Tibial nerve (tissue), 4 donors: ENCODE measurements at regions not wholly inside any gene's neighbourhood (a gene's known extent, or its start where the extent isn't known, plus 50 kb on each side); places are given as distances from the start of the nearest gene placed in this dataset.

Source experiments
- DNase-seq, 2 donors: peaks; one replicate each; pipeline ENCODE4 v3.0.0-alpha.2; 2019; ENCODE audit warnings: low spot score in 2 of 2
- H3K27ac ChIP-seq, 4 donors: fragments of 200-600 bp; sonication (generic) in 3 of 4; one replicate each; pipeline ENCODE4 v1.5.1; 2017 to 2019; ENCODE audit warnings: mild to moderate bottlenecking in 1 of 4
- H3K27me3 ChIP-seq, 2 donors: fragments of 200-600 bp; sonication (generic) in 1 of 2; one replicate each; pipeline versions ENCODE4 v1.5.1 to v1.6.0; 2017 to 2019
- H3K36me3 ChIP-seq, 3 donors: fragments of 200-600 bp; sonication (generic); one replicate each; pipeline ENCODE4 v1.5.1; 2018 to 2019
- H3K4me1 ChIP-seq, 4 donors: fragments of 200-600 bp; sonication (generic) in 3 of 4; one replicate each; pipeline ENCODE4 v1.5.1; 2017 to 2019
- H3K4me3 ChIP-seq, 4 donors: fragments of 200-600 bp; sonication (generic) in 3 of 4; one replicate each; pipeline ENCODE4 v1.5.1; 2017 to 2019; ENCODE audit warnings: mild to moderate bottlenecking in 1 of 4, moderate library complexity in 1 of 4
- H3K9me3 ChIP-seq, 4 donors: fragments of 200-600 bp; sonication (generic) in 3 of 4; one replicate each; pipeline ENCODE4 v1.5.1; 2017 to 2019
- EP300 ChIP-seq, 2 donors: sonication (generic); formaldehyde crosslinking; IDR thresholded peaks; one replicate each; pipeline ENCODE4 v1.6.1; 2017; ENCODE audit warnings: antibody characterized with exemption in 2 of 2, mild to moderate bottlenecking in 1 of 2
- POLR2A ChIP-seq, 2 donors: fragments of 450-650 bp; IDR thresholded peaks; one replicate each; pipeline ENCODE4 v1.6.1; 2017; ENCODE audit warnings: antibody characterized with exemption in 2 of 2, mild to moderate bottlenecking in 2 of 2, moderate library complexity in 2 of 2
- WGBS, 2 donors: methylation state at CpG; one replicate each; pipeline ENCODE4 v1.1.5; 2018; 5-methylcytosine and 5-hydroxymethylcytosine counted together
- TF ChIP-seq, protein P1 (sequence below), 5 experiments: fragments of 200-600 bp in 3 of 5; fragments of 450-650 bp in 2 of 5; sonication (generic) in 3 of 5; IDR thresholded peaks; one replicate each; pipeline ENCODE4 v1.5.1; 2016 to 2019; ENCODE audit warnings: antibody characterized with exemption in 5 of 5, mild to moderate bottlenecking in 3 of 5, moderate library complexity in 2 of 5

DNA sequence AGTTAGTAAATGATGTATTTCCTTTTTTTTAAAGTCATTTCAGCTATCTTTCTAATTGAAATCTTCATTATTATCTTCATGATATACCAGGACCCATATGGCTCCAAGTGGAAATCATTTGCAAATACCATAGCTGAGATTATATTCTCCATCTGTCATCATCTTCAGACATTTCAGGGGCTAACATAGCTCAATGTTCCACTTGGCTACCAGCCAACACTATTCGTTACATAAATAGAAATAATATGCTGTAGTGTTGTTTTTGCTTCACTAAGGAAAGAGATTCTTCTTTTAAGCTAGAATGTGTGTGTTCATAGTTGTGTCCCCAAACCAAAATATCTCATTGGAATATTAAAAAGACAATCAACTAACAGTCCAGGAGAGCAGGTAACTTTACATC, 225.1 kb downstream of the DIO2 start:
- no peak for TF ChIP-seq POLR2A (IDR thresholded peaks at IDR 0.05)
- TF ChIP-seq, protein P1, sequence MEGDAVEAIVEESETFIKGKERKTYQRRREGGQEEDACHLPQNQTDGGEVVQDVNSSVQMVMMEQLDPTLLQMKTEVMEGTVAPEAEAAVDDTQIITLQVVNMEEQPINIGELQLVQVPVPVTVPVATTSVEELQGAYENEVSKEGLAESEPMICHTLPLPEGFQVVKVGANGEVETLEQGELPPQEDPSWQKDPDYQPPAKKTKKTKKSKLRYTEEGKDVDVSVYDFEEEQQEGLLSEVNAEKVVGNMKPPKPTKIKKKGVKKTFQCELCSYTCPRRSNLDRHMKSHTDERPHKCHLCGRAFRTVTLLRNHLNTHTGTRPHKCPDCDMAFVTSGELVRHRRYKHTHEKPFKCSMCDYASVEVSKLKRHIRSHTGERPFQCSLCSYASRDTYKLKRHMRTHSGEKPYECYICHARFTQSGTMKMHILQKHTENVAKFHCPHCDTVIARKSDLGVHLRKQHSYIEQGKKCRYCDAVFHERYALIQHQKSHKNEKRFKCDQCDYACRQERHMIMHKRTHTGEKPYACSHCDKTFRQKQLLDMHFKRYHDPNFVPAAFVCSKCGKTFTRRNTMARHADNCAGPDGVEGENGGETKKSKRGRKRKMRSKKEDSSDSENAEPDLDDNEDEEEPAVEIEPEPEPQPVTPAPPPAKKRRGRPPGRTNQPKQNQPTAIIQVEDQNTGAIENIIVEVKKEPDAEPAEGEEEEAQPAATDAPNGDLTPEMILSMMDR (IDR thresholded peaks at IDR 0.05), result no peak
- no peak for TF ChIP-seq EP300 (IDR thresholded peaks at IDR 0.05)
- Histone ChIP-seq H3K36me3 (no peaks in the 10 kb centered on the region), H3K4me1 (no peaks in the 10 kb centered on the region), H3K27ac (no peak overlapping the region), H3K9me3 (peaks cover 0 to 4% (median 0%) of the 10 kb centered on the region in 4 donors), H3K27me3 (no peaks in the 10 kb centered on the region), H3K4me3 (no peak overlapping the region)
- WGBS, 2 donors, result 41 to 52% methylated on average over 1 of the region's 1 CpG
- no peak for DNase-seq

DNA sequence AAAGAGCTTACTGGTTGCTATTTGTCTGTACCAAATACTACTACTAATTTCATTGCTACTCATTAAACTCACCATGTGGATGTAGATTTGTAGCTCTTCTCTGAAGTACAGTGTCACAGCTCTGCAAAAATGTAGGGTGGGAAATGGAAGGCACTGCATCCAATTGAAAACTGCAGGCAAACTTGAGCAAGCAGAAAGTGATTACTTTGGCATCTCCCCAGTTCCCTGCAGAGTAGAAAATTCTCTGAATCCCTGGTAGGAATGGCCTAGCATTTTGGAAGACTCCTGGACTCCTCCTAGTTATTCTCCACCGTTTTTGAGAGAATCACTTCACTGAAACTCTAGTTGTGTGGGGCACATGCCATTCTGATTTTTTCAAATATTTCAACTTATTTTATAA, 239.1 kb downstream of the DIO2 start:
- Histone ChIP-seq H3K27ac (no peak overlapping the region), H3K9me3 (no peaks in the 10 kb centered on the region), H3K4me1 (no peaks in the 10 kb centered on the region), H3K27me3 (no peaks in the 10 kb centered on the region), H3K36me3 (no peaks in the 10 kb centered on the region), H3K4me3 (no peak overlapping the region)
- TF ChIP-seq EP300 (IDR thresholded peaks at IDR 0.05) (no peak), POLR2A (IDR thresholded peaks at IDR 0.05) (no peak)
- TF ChIP-seq, protein P1 (IDR thresholded peaks at IDR 0.05), result no peak
- DNase-seq, result no peak
- WGBS, 2 donors, result 41 to 50% methylated on average over 1 of the region's 1 CpG

DNA sequence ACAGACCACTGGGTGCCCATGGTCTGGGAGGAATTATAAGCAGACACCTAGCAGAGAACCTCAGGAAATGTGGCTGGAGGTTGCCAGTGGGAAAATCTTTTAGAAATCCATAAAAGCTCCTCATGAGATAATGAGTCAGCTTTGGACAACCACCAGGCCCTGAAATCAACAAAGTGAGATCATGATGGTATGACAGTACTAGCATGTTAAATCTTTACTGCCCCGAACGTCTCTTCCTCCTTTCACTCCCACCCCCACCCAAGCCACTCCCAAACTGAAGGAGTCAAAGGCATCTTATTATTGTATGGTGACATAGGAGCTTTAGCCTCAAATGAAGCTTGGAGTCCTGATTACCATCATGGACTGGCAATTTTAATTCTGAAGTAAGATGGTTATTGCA, 240.0 kb downstream of the DIO2 start:
- Histone ChIP-seq H3K4me1 (no peaks in the 10 kb centered on the region), H3K27ac (no peak overlapping the region), H3K27me3 (no peaks in the 10 kb centered on the region), H3K4me3 (no peak overlapping the region), H3K36me3 (no peaks in the 10 kb centered on the region), H3K9me3 (peaks cover 0 to 2% (median 0%) of the 10 kb centered on the region in 4 donors)
- peak in 1 of 2 donors; percentile 44 for DNase-seq
- TF ChIP-seq, protein P1 (IDR thresholded peaks at IDR 0.05), result no peak
- TF ChIP-seq EP300 (IDR thresholded peaks at IDR 0.05), result no peak
- no peak for TF ChIP-seq POLR2A (IDR thresholded peaks at IDR 0.05)
- 40 to 67% methylated on average over 2 of the region's 2 CpGs for WGBS, 2 donors

DNA sequence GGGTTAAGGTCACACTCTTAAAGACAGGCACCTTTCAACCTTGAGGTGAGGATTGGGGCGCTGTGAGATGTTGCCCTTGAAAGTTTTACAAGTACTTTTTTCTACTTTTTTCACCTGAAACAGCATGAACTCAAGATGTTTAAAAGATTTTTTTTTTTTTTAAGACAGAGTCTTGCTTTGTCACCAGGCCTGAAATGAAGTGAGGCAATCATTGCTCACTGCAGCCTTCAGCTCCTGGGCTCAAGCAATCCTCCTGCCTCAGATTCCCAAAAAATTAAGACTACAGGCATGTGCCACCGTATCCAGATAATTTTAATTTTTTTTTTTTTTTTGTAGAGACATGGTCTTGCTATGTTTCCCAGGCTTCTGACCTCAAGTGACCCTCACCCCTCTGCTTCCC, 243.9 kb downstream of the DIO2 start:
- Histone ChIP-seq H3K4me3 (no peak overlapping the region), H3K4me1 (no peaks in the 10 kb centered on the region), H3K27me3 (no peaks in the 10 kb centered on the region), H3K9me3 (peaks cover 0 to 4% (median 0%) of the 10 kb centered on the region in 4 donors), H3K27ac (no peak overlapping the region), H3K36me3 (no peaks in the 10 kb centered on the region)
- no peak for DNase-seq
- WGBS, 2 donors, result 46 to 73% methylated on average over 2 of the region's 2 CpGs
- no peak for TF ChIP-seq EP300 (IDR thresholded peaks at IDR 0.05)
- TF ChIP-seq POLR2A (IDR thresholded peaks at IDR 0.05), result no peak
- TF ChIP-seq, protein P1 (IDR thresholded peaks at IDR 0.05), result no peak

DNA sequence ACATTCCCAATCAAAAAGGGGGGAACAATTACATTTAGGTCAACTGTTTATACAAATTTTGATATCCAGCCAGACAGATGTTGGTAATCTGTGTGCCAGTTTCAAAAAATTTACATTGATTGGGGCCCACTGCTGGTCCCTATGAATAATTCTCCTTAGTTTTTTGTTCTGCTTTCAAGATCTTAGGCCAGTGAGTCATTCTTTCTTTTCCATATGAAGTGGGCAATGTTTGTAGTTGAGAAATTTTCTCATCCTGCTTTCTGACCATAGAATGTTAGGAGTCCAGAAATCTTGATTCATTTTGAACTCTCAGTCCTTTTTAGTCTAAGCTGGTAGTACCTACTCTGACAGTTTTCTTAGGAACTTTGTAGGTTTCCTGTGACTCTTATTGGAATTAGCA, 244.3 kb downstream of the DIO2 start:
- Histone ChIP-seq H3K9me3 (peaks cover 0 to 4% (median 0%) of the 10 kb centered on the region in 4 donors), H3K27ac (no peak overlapping the region), H3K36me3 (no peaks in the 10 kb centered on the region), H3K27me3 (no peaks in the 10 kb centered on the region), H3K4me1 (no peaks in the 10 kb centered on the region), H3K4me3 (no peak overlapping the region)
- no peak for DNase-seq
- TF ChIP-seq, protein P1 (IDR thresholded peaks at IDR 0.05), result no peak
- TF ChIP-seq POLR2A (IDR thresholded peaks at IDR 0.05) (no peak), EP300 (IDR thresholded peaks at IDR 0.05) (no peak)
